ENCODE measurements at regions not wholly inside any gene's neighbourhood (a gene's known extent, or its start where the extent isn't known, plus 50 kb on each side); places are given as distances from the start of the nearest gene placed in this dataset.
"Not testable (repeated sequence)": the region's sequence is repeated elsewhere in the genome, so short reads cannot be mapped to it uniquely, and the experiment has no call there.

- peak; percentile 60 for DNase-seq (ENCODE audit: low read depth, low spot score)
- no peak for TF ChIP-seq CTCF (IDR thresholded peaks at IDR 0.05; ENCODE audit: low read depth, low read length)
- no peak overlapping the region for H3K4me3 ChIP-seq (ENCODE audit: low read depth, low read length)
- in situ Hi-C loops (cut with HindIII; ENCODE audit: low sequenced_read_pairs): no loop called here
These were observed 209.3 kb downstream of the DAD1 start for GRCh38 chr14:22379727-22380126.

- no peak for DNase-seq (ENCODE audit: low read depth, low spot score)
- in situ Hi-C loops (cut with HindIII; ENCODE audit: low sequenced_read_pairs): no loop called here
- no peak overlapping the region for H3K4me3 ChIP-seq (ENCODE audit: low read depth, low read length)
- no peak for TF ChIP-seq CTCF (IDR thresholded peaks at IDR 0.05; ENCODE audit: low read depth, low read length)
These were observed 210.8 kb downstream of the DAD1 start for GRCh38 chr14:22378181-22378580.

GRCh38 chr14:22375321-22375930 lies 213.6 kb downstream of the DAD1 start:
- in situ Hi-C loops (cut with HindIII; ENCODE audit: low sequenced_read_pairs): no loop called here
- DNase-seq (ENCODE audit: low read depth, low spot score): peak; percentile 64
- H3K4me3 ChIP-seq (ENCODE audit: low read depth, low read length): no peak overlapping the region
- peak; percentile 63 for TF ChIP-seq CTCF (IDR thresholded peaks at IDR 0.05; ENCODE audit: low read depth, low read length)

GRCh38 chr14:22370084-22370847 lies 218.8 kb downstream of the DAD1 start:
- in situ Hi-C loops (cut with HindIII; ENCODE audit: low sequenced_read_pairs): no loop called here
- TF ChIP-seq CTCF (IDR thresholded peaks at IDR 0.05; ENCODE audit: low read depth, low read length): no peak
- peak; percentile 48 for DNase-seq (ENCODE audit: low read depth, low spot score)
- H3K4me3 ChIP-seq (ENCODE audit: low read depth, low read length): no peak overlapping the region

- no peak overlapping the region for H3K4me3 ChIP-seq (ENCODE audit: low read depth, low read length)
- TF ChIP-seq CTCF (IDR thresholded peaks at IDR 0.05; ENCODE audit: low read depth, low read length): no peak
- DNase-seq (ENCODE audit: low read depth, low spot score): no peak
These were observed 230.3 kb downstream of the DAD1 start for GRCh38 chr14:22358726-22359125.

GRCh38 chr14:22349281-22349680 lies 239.7 kb downstream of the DAD1 start:
- H3K4me3 ChIP-seq (ENCODE audit: low read depth, low read length); DNase-seq (ENCODE audit: low read depth, low spot score); in situ Hi-C loops (cut with HindIII; ENCODE audit: low sequenced_read_pairs): not testable (repeated sequence)

More at GRCh38 chr14:22358726-22359125, 230.3 kb downstream of the DAD1 start:
- in situ Hi-C loops (cut with HindIII; ENCODE audit: low sequenced_read_pairs): no loop called here

GRCh38 chr14:22344673-22345072 lies 244.4 kb downstream of the DAD1 start:
- in situ Hi-C loops (cut with HindIII; ENCODE audit: low sequenced_read_pairs): no loop called here
- no peak for DNase-seq (ENCODE audit: low read depth, low spot score)
- no peak for TF ChIP-seq CTCF (IDR thresholded peaks at IDR 0.05; ENCODE audit: low read depth, low read length)
- H3K4me3 ChIP-seq (ENCODE audit: low read depth, low read length): no peak overlapping the region

GRCh38 chr14:22344209-22344608 lies 244.8 kb downstream of the DAD1 start:
- in situ Hi-C loops (cut with HindIII; ENCODE audit: low sequenced_read_pairs); DNase-seq (ENCODE audit: low read depth, low spot score); H3K4me3 ChIP-seq (ENCODE audit: low read depth, low read length): not testable (repeated sequence)

Measured in astrocyte of the spinal cord (primary cell).